Chondrocyte (in vitro differentiated cells): ENCODE measurements at regions not wholly inside any gene's neighbourhood (a gene's known extent, or its start where the extent isn't known, plus 50 kb on each side); places are given as distances from the start of the nearest gene placed in this dataset.

Source experiments
- DNase-seq: peaks from one replicate; pipeline ENCODE4 v3.0.0; 2021; ENCODE audit warnings: mixed read lengths, low spot score
- H3K27ac Mint-ChIP-seq: one replicate; pipeline ENCODE4 v1.8.0; 2021; ENCODE audit warnings: mild to moderate bottlenecking, moderate library complexity, mixed read lengths; ENCODE audit not compliant: unreplicated experiment
- H3K27me3 Mint-ChIP-seq: 2 replicates; pipeline ENCODE4 v1.8.0; 2021; ENCODE audit warnings: low read depth, mixed read lengths
- H3K36me3 Mint-ChIP-seq: 2 replicates; pipeline ENCODE4 v1.8.0; 2021; ENCODE audit warnings: low read depth, mixed read lengths
- H3K4me1 Mint-ChIP-seq: 2 replicates; pipeline ENCODE4 v1.8.0; 2021; ENCODE audit warnings: low read depth, mild to moderate bottlenecking, mixed read lengths
- H3K4me3 Mint-ChIP-seq: one replicate; pipeline ENCODE4 v1.8.0; 2021; ENCODE audit warnings: mild to moderate bottlenecking, moderate library complexity, mixed read lengths; ENCODE audit not compliant: unreplicated experiment
- H3K9me3 Mint-ChIP-seq: 2 replicates; pipeline ENCODE4 v1.8.0; 2021; ENCODE audit warnings: low read depth, mixed read lengths
- CTCF ChIP-seq: fragments of 200-600 bp; sonication (generic); IDR thresholded peaks from 2 replicates; pipeline ENCODE4 v1.5.0; 2021; ENCODE audit warnings: antibody characterized with exemption, mild to moderate bottlenecking, moderate library complexity

- peaks cover 61% of the 10 kb centered on the region for H3K4me1 Mint-ChIP-seq
- no peak for DNase-seq
- no peaks in the 10 kb centered on the region for H3K9me3 Mint-ChIP-seq
- TF ChIP-seq CTCF, result no peak
- no peaks in the 10 kb centered on the region for H3K27me3 Mint-ChIP-seq
- no peak overlapping the region for H3K4me3 Mint-ChIP-seq
- peak overlapping the region; percentile 9 for H3K27ac Mint-ChIP-seq
- H3K36me3 Mint-ChIP-seq, result no peaks in the 10 kb centered on the region
Observed at GRCh38 chr2:226429476-226429875, 370.1 kb downstream of the IRS1 start.

GRCh38 chr2:226427538-226428307, 371.9 kb downstream of the IRS1 start:
- Mint-ChIP-seq H3K27ac (peak overlapping the region; percentile 94), H3K4me1 (peaks cover 68% of the 10 kb centered on the region)

GRCh38 chr2:226426292-226426736, 373.3 kb downstream of the IRS1 start:
- H3K4me1 Mint-ChIP-seq, result peaks cover 56% of the 10 kb centered on the region
- H3K36me3 Mint-ChIP-seq, result no peaks in the 10 kb centered on the region
- TF ChIP-seq CTCF, result no peak
- no peak for DNase-seq
- H3K27me3 Mint-ChIP-seq, result no peaks in the 10 kb centered on the region
- H3K9me3 Mint-ChIP-seq, result no peaks in the 10 kb centered on the region
- H3K27ac Mint-ChIP-seq, result peak overlapping the region; percentile 14
- no peak overlapping the region for H3K4me3 Mint-ChIP-seq

More at GRCh38 chr2:226427538-226428307, 371.9 kb downstream of the IRS1 start:
- no peaks in the 10 kb centered on the region for H3K36me3 Mint-ChIP-seq
- no peak for DNase-seq
- TF ChIP-seq CTCF, result peak; percentile 35
- no peaks in the 10 kb centered on the region for H3K27me3 Mint-ChIP-seq
- no peak overlapping the region for H3K4me3 Mint-ChIP-seq
- H3K9me3 Mint-ChIP-seq, result no peaks in the 10 kb centered on the region

- Mint-ChIP-seq H3K27me3 (no peaks in the 10 kb centered on the region), H3K9me3 (no peaks in the 10 kb centered on the region), H3K4me1 (peaks cover 44% of the 10 kb centered on the region), H3K4me3 (no peak overlapping the region), H3K36me3 (no peaks in the 10 kb centered on the region), H3K27ac (no peak overlapping the region)
- DNase-seq, result no peak
- no peak for TF ChIP-seq CTCF
Observed at GRCh38 chr2:226424971-226425370, 374.6 kb downstream of the IRS1 start.

- H3K27me3 Mint-ChIP-seq, result no peaks in the 10 kb centered on the region
Observed at GRCh38 chr2:226423498-226423960, 376.1 kb downstream of the IRS1 start.

More at GRCh38 chr2:226423498-226423960, 376.1 kb downstream of the IRS1 start:
- H3K9me3 Mint-ChIP-seq, result no peaks in the 10 kb centered on the region
- no peak for DNase-seq
- no peak overlapping the region for H3K4me3 Mint-ChIP-seq
- TF ChIP-seq CTCF, result no peak
- peaks cover 38% of the 10 kb centered on the region for H3K4me1 Mint-ChIP-seq
- no peak overlapping the region for H3K27ac Mint-ChIP-seq
- no peaks in the 10 kb centered on the region for H3K36me3 Mint-ChIP-seq
